22Rv1 (cell line): ENCODE measurements at regions not wholly inside any gene's neighbourhood (a gene's known extent, or its start where the extent isn't known, plus 50 kb on each side); places are given as distances from the start of the nearest gene placed in this dataset.

Source experiments
- H3K27ac ChIP-seq: fragments of 450-650 bp; 2 replicates; pipeline ENCODE4 v1.5.1; 2017
- CTCF ChIP-seq: fragments of 450-650 bp; IDR thresholded peaks from 2 replicates; pipeline ENCODE4 v1.5.1; 2017; ENCODE audit warnings: mild to moderate bottlenecking
- ZFX ChIP-seq: fragments of 450-650 bp; IDR thresholded peaks from 2 replicates; pipeline ENCODE4 v1.6.1; 2017; ENCODE audit warnings: antibody characterized with exemption, borderline replicate concordance

- no peak overlapping the region for H3K27ac ChIP-seq
- TF ChIP-seq CTCF: no peak
These were observed 1069.1 kb downstream of the EFNA5 start for GRCh38 chr5:106601620-106602019.

- TF ChIP-seq ZFX (no peak), CTCF (no peak)
- H3K27ac ChIP-seq: no peak overlapping the region
These were observed 1069.9 kb downstream of the EFNA5 start for GRCh38 chr5:106600803-106601202.

DNA sequence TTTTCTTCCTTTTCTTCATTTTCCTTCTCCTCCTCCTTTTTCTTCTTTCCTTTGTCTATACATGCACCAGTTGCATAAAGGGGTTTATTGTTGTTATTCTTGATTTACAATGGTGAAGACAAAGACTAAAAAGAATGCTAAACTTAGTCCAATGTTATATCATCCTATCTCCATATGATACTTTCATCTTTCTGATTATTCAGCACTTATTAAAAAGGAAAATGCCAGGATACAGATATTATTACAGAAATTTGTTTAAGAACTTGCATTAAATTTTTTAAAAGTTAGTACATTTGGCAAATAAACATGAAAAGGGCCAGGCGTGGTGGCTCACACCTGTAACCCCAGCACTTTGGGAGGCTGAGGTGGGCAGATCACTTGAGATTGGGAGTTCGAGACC lies 1074.9 kb downstream of the EFNA5 start:
- no peak overlapping the region for H3K27ac ChIP-seq
- TF ChIP-seq ZFX (no peak), CTCF (no peak)

DNA sequence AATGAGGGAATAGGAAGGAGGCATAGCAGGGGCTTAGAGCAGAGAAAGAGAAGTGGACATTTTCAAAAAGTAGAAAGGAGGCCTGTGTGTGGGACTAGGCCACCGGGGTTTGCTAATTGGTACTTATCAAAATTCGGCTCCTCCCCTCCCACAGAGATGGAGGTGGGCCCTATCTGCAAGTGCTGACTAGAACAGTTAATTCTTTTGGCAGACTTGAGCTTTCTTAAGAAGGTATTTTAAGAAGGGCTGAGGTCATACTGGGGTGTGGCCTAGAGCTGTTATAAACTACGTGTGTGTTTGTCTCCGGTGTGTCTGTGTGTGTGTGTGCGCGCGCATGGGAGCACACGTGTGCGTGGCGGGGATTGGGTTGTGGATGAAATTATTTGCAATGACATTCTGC lies 1086.5 kb downstream of the EFNA5 start:
- no peak overlapping the region for H3K27ac ChIP-seq
- no peak for TF ChIP-seq CTCF
- no peak for TF ChIP-seq ZFX

DNA sequence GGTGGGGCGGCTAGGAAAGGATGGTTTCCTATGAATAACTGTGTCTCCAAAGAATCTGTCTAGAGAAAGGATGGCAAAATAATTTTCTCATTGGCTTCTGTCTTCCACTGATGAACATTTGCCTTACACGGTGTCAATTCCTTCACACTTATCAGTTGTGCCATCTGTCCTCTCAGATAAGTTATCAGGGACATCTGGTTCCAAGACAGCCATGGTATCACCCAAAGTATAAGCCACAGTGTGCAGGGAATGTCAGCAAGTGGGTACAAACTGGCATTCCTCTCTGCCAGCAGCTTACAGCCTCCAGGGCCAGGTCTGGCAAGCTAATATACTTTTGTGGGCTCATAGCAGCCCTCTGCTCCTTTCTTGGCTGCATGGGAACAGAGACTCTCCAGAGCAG lies 1092.0 kb downstream of the EFNA5 start:
- no peak overlapping the region for H3K27ac ChIP-seq
- TF ChIP-seq CTCF (no peak), ZFX (no peak)

GRCh38 chr5:106574820-106575219 lies 1095.9 kb downstream of the EFNA5 start:
- TF ChIP-seq ZFX (no peak), CTCF (no peak)
- H3K27ac ChIP-seq: no peak overlapping the region

DNA sequence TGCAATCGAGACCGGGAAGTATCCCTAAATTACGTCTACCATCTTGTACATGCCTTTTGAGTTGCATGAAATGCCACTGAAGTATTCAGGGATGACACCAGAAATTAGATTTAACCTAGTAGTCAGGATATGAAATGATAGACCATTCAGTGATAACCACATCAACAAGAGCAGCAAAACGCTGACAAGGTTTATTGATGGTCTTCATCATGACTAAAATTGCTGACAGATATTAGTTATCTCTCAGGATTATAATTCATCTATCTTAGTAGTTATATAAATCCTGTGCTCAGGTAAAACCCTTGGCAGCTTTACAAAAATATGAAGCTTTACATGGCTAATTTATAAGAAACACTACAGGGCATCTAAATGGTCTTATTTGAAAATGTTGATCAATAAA lies 1104.7 kb downstream of the EFNA5 start:
- TF ChIP-seq CTCF (no peak), ZFX (no peak)

More for the DNA sequence above, 1104.7 kb downstream of the EFNA5 start:
- H3K27ac ChIP-seq: no peak overlapping the region
